ENCODE measurements at regions not wholly inside any gene's neighbourhood (a gene's known extent, or its start where the extent isn't known, plus 50 kb on each side); places are given as distances from the start of the nearest gene placed in this dataset.

DNA sequence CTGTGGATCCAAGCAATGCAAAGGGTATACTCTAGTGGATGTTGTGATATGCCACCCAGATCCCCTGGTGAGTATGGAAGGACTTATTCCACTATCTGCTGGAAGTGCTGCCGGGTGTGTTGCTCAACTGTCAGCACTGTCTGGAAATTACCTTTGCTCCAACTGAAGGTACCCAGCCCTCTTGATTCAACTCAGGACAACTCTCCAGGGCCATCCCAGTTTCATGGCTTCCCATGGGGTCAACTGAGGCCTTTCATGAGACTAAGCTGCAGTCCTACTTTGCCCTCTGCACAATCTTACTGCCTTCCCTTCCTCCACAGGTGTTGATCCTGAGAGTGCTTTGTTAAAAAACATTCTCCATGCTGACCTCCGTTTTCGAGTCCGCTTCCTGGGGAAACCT is 99.8 kb downstream of the SPRY1 start:
- no peak for DNase-seq (ENCODE audit: low read depth in 3 of 3, low spot score in 2 of 3)

DNA sequence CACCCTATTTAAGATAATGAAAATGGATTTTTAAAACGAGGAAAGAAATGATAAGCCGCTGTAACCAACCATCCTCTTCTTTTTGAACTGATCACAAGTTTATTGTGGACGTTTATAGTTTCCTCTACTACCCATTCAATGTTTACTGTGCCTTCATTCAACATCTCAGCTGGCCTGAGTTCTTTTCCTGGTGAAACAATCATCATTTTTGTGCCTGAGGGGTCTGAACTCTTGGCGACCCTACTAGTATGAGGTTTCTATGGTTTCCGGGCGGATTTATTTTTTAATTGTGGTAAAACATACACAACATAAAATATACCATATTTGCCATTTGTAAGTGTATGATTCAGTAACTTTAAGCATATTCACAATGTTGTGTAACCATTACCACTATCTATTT is 100.7 kb downstream of the SPRY1 start:
- no peak for DNase-seq (ENCODE audit: low read depth in 3 of 3, low spot score in 2 of 3)

DNA sequence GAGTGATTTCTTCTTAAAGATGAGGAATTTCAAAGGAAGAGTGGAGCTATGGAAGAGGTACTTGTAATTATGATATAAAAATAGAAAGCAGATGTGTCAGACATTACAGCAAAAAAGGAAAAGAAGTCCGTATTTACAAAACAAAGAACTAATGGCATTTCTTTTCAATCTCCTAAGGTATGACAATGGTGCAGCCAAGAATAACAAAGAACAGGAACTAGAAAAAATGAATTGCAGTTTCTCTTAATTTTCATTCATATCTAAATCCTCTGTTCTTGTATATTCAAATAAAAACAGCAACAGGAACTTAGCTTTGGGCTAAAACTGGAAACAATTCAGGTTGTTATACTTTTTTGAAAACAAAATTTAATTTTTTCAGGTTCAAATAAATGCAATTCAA is 105.1 kb downstream of the SPRY1 start:
- no peak for DNase-seq (ENCODE audit: low read depth in 3 of 3, low spot score in 2 of 3)

DNA sequence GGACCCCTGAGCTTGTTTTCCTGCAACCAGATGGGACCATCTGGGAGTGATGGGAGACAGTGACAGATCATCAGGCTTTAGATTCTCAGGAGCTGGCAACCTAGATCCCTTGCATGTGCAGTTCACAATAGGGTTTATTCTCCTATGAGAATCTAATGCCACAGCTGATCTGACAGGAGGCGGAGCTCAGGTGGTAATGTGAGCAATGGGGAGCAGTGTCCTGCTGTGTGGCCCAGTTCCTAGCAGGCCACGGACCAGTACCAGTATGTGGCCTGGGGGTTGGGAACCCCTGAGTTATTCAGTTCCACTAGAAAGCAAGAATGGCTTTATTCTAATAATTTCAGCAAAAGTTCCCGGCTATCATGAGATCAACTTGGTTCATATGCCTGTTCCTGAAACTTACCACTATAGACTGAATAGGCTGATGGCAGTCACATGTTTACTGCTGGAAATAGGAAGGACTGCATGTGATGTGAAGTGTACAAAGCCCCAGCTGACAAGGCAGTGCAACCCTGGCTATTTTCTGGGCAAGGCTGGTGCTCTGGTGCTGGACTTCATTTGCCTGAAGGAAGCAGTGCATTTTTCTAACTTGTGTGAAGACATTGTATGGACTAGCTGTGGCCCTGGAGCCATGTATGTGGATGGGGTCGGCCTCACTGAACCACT is 107.2 kb downstream of the SPRY1 start:
- DNase-seq (ENCODE audit: low read depth in 3 of 3, low spot score in 2 of 3): no peak

DNA sequence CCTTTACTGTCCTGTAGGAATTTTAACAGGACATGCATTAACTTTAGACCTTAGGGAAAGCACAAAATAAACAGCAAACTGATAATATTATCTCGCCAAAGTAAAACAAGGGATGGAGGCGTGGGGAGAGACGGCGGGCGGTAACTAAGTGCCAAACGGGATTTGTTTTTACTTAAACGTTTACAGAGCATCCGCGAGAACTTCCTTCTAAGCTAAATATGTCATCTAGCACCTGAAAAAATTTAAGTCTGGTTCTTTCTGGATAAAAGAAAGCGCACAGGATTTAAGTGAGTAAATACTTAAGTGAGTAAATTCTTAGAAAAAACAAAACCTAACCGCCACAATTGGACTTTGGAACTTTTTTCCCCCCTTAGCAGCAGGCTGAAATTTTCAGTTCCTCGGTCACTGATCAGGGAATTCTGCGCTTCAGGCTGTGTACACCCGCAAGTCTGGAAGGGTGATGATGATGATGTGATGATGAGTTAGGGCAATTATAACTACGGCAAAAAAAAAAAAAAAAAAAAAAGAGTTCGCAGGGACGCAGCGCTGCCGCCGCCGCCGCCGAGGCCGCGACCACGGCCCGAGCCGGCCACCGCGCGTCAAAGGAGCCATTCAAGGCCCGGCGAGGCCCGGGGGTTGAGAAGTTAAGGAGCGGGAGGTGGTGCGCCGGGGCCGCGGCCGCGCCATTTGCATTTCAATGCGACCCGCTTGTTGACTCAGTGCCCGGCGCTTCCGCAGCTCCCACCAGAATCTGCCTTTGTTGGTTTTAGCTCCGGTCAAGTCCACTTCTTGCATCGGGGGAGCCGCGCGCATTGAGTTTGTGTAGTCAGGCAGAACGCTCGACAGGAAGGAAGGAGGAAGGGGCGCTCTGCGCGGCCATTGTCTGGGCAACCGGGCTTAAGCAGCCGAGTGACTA is 108.8 kb downstream of the SPRY1 start:
- DNase-seq (ENCODE audit: low read depth in 3 of 3, low spot score in 2 of 3): peak; percentile 69 to 83 (median 81)

DNA sequence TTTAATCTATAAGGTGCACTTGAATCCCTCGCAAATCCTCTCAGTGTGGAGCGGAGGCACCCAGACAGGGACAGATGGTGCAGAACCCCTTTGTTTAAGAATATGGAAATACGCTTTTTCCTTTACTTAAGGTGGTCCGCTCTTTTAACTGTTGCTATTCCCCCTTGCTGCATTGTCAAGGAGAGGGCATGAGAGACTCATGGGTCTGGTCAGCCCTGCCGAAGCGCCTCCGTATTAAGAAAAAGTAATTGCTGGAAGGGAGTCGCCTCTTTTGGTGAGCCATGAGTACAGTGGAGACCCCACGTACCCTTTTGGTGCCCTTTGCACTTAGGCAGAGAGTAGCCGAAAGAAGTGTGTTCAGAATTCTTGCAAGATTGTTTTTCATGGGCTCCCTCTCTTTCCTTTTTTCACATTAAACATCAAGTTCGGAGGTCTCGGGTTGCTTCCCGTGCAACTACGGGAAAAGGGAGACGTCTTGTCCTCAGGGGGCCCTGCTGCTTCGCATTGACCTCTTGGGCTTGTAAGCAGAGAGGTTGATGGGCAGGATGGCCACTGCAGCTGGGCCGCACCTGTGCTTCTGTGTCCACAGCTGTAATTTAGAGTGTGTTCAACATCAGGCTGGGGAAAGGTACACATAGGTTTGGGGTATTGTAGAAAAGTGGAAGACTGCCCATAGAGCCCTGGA is 109.6 kb downstream of the SPRY1 start:
- no peak for DNase-seq (ENCODE audit: low read depth in 3 of 3, low spot score in 2 of 3)

DNA sequence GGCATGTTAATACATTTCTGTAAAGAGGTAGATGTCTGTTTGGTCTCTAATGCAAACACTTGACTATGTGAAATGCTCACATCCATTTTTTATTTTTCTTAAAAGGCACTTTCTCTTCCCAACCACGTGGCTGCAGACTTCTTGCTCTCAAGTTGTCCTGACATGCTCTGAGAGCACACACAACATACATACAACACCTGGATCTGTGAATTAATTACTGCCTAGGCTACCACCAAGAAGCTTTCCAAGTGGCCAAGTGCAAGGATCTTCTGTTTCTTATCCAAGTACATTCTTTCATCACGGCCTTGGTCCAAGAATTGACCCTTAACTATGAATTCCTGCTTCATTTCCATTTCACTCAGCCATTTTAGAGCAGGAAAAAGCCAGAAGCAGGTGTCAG is 110.8 kb downstream of the SPRY1 start:
- no peak for DNase-seq (ENCODE audit: low read depth in 3 of 3, low spot score in 2 of 3)

DNA sequence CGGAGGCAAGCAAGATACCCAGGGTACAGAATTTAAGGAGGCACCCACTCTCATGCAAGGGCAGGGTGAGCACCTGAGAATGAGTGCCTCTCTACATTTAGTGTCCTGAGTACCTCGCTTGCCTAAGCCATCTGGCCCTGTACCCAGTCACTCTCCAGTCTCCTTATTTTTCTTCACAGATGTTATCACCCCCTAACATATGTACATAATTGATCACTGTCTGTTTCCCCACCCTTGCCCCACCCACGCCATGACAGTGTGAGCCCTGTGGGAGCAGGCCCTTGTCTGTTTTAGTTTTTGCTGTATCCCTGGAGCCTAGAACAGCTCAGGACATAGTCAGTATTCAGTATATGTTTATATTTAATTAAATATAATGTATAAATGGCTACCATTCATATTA is 113.6 kb downstream of the SPRY1 start:
- DNase-seq (ENCODE audit: low read depth in 3 of 3, low spot score in 2 of 3): no peak

DNA sequence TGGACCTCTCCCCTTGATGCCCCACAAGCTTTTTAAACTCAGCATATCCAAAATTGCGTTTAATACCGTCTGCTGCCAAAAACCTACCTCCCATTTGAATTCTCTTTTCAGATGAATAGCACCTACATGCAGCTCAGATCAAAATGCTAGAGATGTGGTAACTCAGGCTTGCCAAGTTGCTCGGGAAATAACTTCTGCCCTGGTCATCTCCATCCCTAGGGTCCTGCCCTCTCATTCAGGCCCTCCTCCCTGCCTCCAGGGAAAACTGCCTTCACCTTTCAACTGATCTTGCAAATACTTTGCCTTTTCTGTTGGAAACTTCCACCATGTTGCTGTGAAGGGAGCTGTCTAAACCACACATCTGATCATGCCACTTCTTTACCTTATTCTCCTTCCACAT is 114.1 kb downstream of the SPRY1 start:
- DNase-seq (ENCODE audit: low read depth in 3 of 3, low spot score in 2 of 3): no peak

DNA sequence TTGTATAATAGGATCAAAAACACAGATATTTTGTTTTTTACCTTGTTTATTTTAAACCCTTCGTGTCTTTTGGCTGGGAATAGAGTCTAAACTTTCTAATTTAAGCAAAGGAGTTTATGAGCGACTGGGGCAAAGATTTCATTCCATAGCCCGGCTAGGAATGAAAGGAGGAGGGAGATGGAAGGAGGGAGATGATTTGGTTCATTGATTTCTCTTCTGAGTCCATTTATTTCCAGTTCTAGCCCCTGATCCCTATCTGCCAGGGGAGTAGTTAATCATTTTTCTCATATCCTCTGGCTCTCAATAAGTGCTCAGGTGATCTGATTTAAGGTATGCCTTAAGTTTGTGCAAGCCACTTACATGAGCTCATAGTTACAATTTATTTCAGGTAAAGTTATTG is 120.0 kb downstream of the SPRY1 start:
- DNase-seq (ENCODE audit: low read depth in 3 of 3, low spot score in 2 of 3): peak in 1 of 3 donors; percentile 45

DNA sequence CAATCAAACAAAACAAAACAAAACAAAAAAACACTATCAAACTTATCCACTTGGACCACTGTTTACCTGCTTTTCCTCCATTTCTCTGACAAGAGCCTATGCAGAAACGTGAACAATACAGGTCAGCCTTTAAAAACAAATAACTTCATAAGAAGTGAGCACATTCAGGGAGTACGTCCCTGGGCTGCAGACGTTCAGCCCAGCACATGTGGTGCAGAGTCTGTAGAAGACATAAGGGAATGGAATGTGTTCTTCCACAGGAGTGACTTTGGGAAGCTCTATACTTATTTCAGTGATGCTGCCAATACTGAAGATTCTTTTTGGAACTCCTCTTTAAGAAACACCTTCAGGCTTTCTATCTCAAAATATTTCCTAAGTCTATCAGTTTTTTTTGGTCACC is 120.6 kb downstream of the SPRY1 start:
- no peak for DNase-seq (ENCODE audit: low read depth in 3 of 3, low spot score in 2 of 3)

DNA sequence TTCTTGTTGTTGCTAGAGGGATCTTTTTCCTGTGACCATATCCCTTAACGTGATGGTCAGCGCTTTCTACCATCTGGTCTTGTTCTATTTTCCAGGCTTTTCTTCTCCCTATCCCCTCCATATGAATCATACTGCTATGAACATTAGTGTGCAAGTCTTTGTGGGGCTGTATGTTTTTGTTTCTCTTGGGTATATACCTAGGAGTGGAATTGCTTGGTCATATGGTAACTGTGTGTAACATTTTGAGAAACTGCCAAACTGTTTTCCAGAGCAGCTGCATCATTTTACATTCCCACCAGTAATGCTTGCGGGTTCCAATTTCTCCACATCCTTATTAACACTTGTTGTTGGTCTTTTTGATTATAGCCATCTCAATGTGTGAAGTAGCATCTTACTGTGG is 121.4 kb downstream of the SPRY1 start:
- DNase-seq (ENCODE audit: low read depth in 3 of 3, low spot score in 2 of 3): no peak

DNA sequence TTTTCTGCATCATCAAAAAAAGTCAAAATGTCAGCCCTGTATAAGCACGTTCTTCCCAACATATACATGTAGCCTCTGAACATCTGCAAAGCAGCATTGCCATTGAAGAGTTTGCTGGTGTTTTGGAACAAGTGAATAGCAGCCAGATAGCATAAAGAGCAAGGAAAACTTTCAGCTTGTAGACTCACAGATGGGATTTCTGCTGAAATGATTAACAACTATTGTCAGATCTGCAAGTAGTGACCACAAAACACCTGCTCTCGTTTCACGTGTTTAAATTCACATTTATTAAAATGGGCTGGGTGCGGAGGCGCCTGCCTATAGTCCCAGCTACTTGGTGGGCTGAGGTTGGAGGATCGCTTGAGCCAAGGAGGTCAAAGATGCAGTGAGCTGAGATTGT is 123.7 kb downstream of the SPRY1 start:
- no peak for DNase-seq (ENCODE audit: low read depth in 3 of 3, low spot score in 2 of 3)

DNA sequence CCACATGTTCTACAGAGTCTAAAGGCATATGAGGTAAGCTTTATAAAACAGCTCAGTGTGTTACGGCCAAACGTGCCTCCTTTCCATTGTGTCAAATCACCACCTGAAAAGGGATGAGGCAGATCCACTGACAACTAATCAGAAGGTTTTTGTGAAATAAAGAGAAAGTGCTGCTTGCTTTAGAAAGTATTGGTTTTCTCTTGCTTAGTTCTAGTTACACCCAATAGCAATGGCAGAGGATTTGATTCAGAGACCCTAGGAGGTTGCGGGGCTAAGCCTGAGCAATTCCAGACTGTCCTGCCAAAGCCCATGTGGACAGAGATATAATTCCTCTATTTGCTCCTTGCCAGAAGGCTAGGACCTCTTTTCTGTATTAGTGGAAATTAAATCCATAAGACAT is 125.5 kb downstream of the SPRY1 start:
- DNase-seq (ENCODE audit: low read depth in 3 of 3, low spot score in 2 of 3): no peak

DNA sequence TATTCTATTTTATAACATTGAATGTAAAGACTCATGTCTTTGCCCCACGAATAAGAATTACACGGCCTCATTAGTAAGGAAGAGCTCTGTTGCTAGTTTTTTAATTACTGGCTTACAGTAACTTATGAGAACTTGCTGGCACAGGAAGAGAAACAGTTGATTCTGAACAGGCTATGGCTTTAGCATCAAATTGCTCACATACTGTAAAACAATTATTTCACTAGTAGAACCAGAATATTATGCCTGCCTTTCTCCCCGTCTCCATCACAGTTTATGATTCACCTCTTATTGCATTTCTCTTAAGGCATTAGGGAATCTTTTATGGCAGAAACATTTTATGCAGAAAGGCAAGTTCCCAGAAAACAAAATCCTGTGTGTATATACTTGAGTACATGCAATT is 126.1 kb downstream of the SPRY1 start:
- DNase-seq (ENCODE audit: low read depth in 3 of 3, low spot score in 2 of 3): no peak

DNA sequence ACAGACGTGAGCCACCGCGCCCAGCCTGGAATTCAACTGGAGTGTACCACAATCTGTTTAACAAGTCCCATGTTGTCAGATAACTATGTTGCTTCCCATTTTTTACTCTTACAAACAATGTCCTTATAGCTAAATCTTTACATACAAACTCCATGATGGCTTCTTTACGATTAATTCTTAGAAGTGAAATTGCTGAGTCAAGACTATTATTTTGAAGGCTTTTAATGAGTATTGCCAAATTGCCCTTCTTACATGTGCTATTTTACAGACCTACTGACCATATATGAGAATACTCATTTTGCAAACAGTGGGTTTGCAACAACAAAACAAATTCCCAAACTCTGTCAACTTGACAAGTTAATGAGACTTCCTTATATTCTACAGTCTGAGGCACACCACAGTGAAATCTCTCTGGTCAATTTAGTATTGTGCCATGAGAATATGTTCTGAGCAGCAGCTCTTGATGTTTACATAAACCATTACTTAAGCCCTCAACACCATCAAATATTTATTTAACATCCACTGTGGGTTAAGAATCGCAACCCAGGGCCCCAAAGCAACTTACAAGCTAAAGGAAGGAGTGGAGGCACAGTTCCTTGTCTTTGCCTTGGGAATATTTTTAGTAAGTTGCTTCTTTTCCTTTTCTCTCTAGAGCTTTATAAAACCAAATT is 128.5 kb downstream of the SPRY1 start:
- DNase-seq (ENCODE audit: low read depth in 3 of 3, low spot score in 2 of 3): no peak

DNA sequence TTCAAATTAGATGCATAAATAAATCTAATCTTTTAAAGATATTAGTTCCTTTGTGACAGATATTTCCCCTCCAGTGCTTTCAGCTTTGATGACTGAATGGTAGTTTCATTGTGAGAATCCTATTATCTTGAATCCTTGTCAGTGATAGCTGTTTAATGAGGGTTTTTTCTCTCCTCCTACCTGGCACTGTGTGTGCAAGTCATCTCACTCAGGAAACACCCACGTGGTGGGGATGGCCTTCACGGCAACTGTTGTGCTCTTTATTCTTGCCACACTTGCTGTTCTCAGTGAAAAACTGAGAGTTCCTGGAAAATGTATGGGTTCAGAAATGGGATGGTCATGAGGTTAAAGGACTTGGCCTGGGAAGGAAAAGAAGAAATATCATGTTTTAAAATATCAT is 129.9 kb downstream of the SPRY1 start:
- no peak for DNase-seq (ENCODE audit: low read depth in 3 of 3, low spot score in 2 of 3)

DNA sequence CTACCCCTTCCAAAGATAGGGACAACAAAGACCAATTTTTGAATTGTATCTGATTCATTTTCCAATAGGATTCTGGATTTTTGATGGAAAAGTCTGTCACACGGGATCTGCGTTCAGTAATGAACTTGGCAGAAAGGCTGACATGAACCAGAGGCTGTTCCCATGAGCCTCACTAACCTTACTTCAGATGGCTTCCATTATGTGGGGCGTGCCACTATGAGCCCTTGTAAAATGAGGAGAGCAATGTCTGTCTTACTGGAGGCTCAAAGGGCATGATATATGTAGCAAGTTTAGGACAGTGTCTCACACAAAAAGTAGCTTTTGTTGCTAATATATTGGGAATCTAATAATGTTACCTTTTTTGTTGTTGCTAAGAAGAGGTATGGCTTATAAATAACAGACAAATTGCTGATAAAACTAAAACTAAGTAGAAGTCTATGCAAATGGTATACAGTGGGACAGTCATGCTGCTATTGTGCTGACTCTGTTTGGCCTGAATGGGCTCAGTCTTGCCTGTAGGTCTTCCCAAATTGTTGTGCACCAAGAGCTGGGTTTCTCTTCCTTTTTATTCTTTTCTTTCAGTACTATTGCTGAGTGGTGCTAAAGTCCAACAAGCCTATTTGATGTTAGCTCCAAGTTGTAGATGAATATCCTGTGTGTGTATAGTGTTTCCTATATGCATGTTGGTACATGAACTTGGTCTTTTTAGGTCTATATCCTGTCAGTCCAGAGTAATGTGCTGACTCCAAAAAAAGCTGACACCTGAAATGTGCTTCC is 132.1 kb downstream of the SPRY1 start:
- DNase-seq (ENCODE audit: low read depth in 3 of 3, low spot score in 2 of 3): no peak

DNA sequence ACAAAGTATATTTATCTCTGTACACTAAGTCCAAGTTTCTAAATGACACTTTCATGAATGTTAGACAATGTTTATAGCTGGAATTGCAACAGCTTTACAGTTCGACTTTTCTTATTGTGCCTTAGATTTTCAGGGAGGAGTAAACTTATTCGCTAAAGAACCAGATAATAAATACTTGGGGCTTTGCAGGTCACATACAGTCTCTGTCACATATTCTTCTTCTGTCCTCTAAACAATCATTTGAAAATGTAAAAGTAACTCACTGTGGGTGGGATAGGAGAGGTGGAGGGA is 132.6 kb downstream of the SPRY1 start:
- DNase-seq (ENCODE audit: low read depth in 3 of 3, low spot score in 2 of 3): no peak

DNA sequence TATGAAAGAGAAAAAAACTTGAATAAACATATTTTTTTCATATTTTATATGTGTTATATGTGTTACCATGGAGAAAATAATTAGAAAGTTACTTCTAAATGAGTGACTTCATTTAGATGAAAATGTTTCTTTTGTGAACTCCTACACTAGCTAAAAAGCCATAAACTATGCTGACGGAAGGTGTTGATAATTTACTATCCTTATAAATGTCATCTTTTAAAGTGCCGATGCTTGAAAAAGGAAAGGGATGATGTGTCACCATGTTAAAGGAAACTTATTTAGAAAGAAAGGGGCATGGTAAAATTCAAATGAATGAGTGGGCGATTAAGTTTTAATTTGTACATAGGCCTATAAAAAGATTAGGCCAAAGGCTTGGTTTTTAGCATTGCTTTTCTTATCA is 133.8 kb downstream of the SPRY1 start:
- DNase-seq (ENCODE audit: low read depth in 3 of 3, low spot score in 2 of 3): no peak

Measured in right renal cortex interstitium (tissue), 3 donors.